GM19328 (cell line): ENCODE measurements at regions not wholly inside any gene's neighbourhood (a gene's known extent, or its start where the extent isn't known, plus 50 kb on each side); places are given as distances from the start of the nearest gene placed in this dataset.

Experiments
- ATAC-seq: cut with Tn5 transposase; IDR thresholded peaks from one replicate; pipeline ENCODE4 v1.9.1; 2021; ENCODE audit warnings: mild to moderate bottlenecking, moderate library complexity; ENCODE audit not compliant: unreplicated experiment

GRCh38 chr3:25074149-25074548 is 353.9 kb upstream of the RARB start:
- ATAC-seq, result no peak

DNA sequence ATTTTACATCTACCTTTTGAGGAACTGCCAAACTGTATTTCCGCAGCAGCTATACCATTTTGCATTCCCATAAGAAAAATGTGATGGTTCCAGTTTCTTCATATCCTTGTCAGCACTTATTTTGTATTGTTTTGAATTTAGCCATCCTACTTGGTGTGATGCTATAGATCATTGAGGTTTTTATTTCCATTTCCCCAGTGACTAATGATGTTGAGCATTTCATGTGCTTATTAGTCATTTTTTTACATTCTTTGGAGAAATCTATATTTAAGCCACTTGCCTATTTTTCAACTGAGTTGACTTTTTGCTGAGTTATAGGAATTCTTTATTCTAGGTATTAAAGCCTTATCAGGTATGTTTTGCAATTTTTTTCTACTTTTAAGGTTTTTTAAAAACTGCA is 347.6 kb upstream of the RARB start:
- no peak for ATAC-seq

DNA sequence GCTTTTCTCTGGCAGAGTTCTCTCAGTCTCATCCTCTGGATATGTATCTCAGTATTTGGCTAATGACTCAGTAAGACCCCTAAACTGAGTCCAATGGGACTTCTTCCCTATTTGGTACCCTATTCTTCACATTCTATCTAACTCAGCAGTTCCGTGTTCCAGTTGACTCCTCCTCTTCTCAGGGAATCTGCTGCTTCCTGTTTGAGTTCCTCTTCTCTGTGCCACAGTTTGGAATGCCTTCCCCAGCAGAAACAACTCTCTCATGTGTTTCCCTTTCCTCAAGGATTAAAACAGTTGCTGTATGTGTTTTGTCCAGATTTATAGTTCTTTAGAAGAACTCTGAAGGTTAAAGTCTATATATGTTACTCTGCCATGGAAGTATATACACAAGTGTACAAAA is 344.0 kb upstream of the RARB start:
- ATAC-seq, result no peak

DNA sequence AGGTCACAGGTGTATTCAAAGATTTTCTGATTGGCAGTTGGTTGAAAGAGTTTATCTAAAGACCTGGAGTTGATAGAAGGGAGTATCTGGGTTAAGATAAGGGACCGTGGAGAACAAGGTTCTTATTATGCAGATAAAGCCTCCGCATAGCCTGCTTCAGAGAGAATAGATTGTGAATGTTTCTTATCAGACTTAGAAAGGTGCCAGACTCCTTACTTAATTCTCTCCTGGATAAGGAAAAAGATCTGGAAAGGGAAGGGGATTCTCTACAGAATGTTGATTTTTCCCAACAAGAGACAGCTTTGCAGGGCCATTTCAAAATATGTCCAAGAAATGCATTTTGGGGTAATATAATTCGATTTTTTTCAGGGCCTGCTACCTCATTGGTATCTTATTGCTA is 341.3 kb upstream of the RARB start:
- no peak for ATAC-seq

GRCh38 chr3:25088284-25088683 is 339.8 kb upstream of the RARB start:
- ATAC-seq, result no peak

- ATAC-seq, result no peak
Observed at GRCh38 chr3:25090698-25091453, 337.2 kb upstream of the RARB start.

GRCh38 chr3:25091934-25092333 is 336.1 kb upstream of the RARB start:
- ATAC-seq, result no peak

DNA sequence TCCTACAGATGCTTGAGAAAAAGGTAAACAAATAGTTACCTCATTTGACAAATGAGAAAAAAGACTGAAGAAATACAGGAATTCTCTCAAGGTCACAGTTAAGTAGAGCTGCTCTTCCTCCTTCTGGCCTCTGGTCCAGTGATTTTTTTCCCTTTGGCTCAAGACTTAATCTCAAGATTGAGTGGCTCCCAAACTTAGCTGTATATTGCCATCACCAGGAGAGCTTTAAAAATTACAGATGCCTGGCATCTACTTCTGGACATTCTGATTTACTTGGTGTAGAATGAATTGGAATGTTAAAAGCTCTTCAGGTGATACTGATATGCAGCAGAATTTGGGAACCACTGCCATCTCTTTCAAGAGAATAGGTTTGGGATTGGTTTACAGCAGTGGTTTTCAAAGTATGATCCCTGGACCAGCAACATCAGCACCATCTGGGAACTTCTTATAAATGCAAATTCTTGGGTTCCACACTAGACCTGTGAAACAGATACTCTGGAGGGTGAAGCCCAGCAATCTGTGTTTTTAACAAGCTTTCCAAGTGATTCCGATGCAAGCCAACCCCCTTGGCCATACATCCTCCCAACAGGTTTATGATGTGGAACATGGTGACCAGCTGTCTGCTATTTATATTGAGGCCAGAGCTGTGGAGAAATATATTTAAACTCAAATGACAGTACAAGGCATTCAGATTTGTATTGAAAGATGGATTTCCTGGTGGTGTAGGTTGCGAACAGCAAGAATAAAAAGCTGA is 333.0 kb upstream of the RARB start:
- no peak for ATAC-seq

DNA sequence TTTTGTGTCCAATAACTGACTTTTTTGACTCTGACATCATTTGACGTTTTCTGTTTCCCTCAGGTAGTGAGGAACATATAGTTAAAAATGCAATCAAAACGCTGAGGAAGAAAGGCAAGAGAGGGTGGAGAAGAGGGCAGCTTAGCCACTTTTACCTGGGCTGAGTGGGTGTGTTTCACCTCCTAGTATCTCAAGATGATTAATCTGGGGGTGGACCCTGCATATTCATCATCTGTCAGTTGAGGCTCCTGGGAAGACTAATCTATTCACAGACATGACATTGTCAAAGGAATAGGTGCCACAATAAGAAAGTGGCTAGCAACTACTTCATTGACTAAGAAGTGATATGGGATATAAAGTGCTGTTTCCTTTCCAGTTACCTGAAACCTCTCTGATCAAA is 331.5 kb upstream of the RARB start:
- ATAC-seq, result no peak

DNA sequence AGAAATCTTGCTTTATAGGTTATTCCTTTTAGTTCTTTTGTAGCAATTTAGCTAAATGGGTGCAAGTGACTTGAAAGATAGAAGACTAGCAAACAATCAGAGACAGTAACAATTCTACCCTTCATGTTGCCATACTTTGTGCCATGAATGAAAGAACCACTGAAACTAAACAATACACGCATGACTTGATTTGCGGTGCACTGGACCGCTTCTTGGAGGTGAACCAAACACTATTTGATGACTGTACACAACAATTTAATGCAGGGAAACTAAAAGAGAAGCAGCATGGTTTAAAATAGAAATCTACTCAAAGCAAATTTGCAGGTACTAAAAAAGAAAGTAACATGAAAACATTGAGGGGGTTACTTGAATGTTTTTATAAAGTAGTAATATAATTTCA is 331.0 kb upstream of the RARB start:
- no peak for ATAC-seq

DNA sequence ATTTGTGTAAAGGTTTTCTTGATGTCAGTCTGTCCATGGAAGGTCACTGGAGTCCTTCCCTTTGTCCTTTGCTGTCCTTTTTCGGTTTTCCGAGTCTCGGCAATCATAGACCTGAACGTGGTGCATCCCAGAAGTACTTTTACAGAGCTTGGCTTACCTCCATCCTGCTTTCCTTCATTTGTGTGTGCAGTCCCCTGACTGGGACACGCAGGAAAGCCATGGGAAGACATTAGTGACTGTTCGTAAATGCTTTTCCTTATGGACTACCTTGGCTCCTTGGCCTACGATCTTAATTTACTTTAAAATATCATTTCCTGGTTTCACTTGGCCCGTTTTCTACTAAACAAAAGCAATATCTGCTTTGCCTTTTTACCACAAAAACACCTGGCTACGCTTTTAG is 328.4 kb upstream of the RARB start:
- no peak for ATAC-seq

DNA sequence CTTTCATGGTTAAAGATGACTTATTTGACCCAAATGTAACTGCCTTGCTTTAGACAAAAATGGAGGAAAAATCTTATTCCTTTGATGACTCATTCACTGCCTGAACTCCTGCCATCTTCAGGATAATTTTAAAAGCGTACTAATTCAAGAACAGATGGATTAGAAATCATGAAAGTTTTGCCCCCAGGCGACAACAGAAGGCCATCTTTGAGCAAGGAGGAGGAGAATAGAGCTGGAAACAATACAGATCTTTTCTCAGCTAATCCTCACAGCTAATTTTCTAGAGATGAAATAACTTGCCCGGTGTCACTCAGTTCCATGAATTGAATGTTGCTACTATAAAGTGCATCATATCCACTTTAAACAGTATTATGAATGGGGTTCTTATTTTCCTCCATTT is 324.7 kb upstream of the RARB start:
- ATAC-seq, result no peak

DNA sequence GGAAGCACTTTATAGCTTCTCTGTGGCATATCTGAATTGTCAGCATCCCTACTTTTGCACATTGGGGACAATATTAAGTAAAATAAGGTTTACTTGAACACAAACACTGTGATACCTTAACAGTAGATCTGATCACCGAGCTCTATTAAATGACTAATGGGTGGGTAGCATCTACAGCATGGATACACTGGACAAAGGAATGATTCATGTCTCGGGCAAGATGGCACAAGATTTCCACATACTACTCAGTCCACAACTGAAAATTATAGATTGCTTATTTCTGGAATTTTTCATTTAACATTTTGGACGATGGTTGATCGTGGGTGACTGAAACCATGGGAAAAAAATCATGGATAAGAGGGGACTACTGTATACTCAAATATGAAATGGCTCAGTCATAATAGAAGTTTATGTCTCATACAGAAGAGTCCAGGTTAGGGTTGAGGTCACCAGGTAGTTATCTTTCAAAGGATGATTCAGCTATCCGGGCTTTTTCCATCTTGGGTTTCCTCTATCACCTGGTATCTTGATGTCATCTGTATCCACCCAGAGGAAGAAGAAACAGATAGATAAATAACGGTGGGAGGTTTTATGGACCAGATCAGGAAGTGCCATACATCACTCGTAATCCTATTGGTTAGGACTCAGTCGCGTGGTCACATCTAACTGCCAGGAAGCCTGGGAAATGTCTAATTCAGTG is 320.0 kb upstream of the RARB start:
- ATAC-seq, result no peak

GRCh38 chr3:25110642-25111041 is 317.4 kb upstream of the RARB start:
- no peak for ATAC-seq

- no peak for ATAC-seq
Observed at GRCh38 chr3:25113891-25114290, 314.2 kb upstream of the RARB start.

DNA sequence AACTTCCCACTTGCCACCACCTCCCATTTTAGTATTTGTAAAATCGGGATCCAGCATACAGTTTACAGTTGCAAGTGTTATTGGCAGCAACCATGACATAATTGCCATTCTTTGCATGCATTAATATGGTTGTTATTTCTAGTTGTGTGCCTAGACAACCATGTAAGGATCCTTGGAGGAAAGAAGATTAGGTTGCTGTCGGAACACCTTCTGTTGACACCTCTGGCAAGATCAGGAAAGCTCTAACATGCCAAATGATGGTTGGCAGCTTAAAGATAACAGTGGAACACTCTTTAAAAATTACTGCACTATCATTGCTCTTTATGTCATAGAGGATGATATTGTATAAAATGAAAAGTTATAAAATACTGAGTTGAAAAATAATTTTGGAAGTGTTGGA is 313.5 kb upstream of the RARB start:
- no peak for ATAC-seq

GRCh38 chr3:25117005-25117593 is 311.0 kb upstream of the RARB start:
- ATAC-seq, result no peak

GRCh38 chr3:25119682-25120081 is 308.4 kb upstream of the RARB start:
- no peak for ATAC-seq

DNA sequence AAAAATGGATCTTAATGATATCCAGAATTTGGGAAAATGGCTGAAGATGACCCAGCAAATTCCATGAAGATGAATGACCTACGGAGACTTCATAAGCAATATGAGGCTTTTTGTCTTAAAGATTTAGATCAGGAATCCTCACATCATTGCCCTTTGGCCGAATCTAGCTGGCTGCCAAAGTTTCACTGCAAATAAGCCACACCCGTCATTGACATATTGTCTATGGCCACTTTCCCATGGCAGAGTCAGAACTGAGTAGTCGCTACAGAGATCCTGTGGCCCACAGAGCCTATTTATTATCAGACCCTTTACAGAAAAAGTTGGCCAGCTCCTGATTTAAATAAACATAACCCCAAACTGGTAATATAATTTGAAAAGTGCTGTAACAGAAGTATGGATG is 307.4 kb upstream of the RARB start:
- ATAC-seq, result no peak

DNA sequence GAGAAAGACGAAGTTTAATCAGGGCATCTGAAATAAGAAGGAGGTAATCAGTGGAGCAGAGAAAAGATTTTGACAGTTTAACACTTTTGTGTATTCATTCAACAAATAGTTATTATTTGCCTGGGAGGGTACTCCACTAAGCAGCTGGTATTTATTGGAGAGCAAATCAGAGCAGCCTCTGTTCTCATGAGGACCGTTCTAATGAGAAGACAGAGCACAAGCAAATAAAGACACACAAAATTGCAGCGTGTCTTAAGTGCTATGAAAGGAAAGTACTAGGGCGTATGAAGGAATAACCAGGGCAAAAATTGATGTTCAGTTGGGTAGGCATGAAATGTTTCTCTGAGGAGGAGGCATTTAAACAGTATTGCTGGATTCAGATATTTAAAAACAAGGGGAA is 302.9 kb upstream of the RARB start:
- ATAC-seq, result no peak

GRCh38 chr3:25128735-25129134 is 299.3 kb upstream of the RARB start:
- no peak for ATAC-seq
